Lung (tissue), 11 donors: ENCODE measurements at regions not wholly inside any gene's neighbourhood (a gene's known extent, or its start where the extent isn't known, plus 50 kb on each side); places are given as distances from the start of the nearest gene placed in this dataset.

Experiments used
- ATAC-seq: fragments of 200-7000 bp; cut with Tn5 transposase; one replicate; pipeline ENCODE4 v1.9.1; 2020; ENCODE audit warnings: moderate number of reproducible peaks; ENCODE audit not compliant: insufficient read depth, low FRiP score
- DNase-seq, 3 donors: peaks; one replicate each; pipeline ENCODE4 v3.0.0-alpha.2; 2013 to 2017
- H3K27ac ChIP-seq, 2 donors: one replicate each; pipeline ENCODE4 v1.5.1; 2013; ENCODE audit warnings: mild to moderate bottlenecking in 2 of 2, moderate library complexity in 2 of 2, control low read depth in 1 of 2, inconsistent platforms in 1 of 2, low read depth in 1 of 2, low read length in 1 of 2
- H3K27me3 ChIP-seq, 3 donors: one replicate each; pipeline ENCODE4 v1.5.1; 2013; ENCODE audit warnings: low read length in 2 of 3; ENCODE audit not compliant: control insufficient read depth in 3 of 3, insufficient read depth in 3 of 3
- H3K36me3 ChIP-seq, 4 donors: one replicate each; pipeline ENCODE4 v1.5.1; 2013; ENCODE audit warnings: low read length in 4 of 4, mild to moderate bottlenecking in 1 of 4, moderate library complexity in 1 of 4; ENCODE audit not compliant: control insufficient read depth in 4 of 4, insufficient read depth in 4 of 4
- H3K4me1 ChIP-seq, 5 donors: one replicate each; pipeline ENCODE4 v1.5.1; 2013; ENCODE audit warnings: low read length in 5 of 5, mild to moderate bottlenecking in 2 of 5, moderate library complexity in 1 of 5; ENCODE audit not compliant: control insufficient read depth in 5 of 5, insufficient read depth in 5 of 5
- H3K4me3 ChIP-seq: one replicate; pipeline ENCODE4 v1.5.1; 2013; ENCODE audit warnings: mild to moderate bottlenecking, control low read depth, moderate library complexity
- H3K9ac ChIP-seq, 2 donors: one replicate each; pipeline ENCODE4 v1.5.1; 2013; ENCODE audit warnings: low read length in 2 of 2, control low read depth in 1 of 2; ENCODE audit not compliant: insufficient read depth in 1 of 2
- H3K9me3 ChIP-seq, 4 donors: one replicate each; pipeline ENCODE4 v1.5.1; 2013; ENCODE audit warnings: low read length in 3 of 4, mild to moderate bottlenecking in 1 of 4, moderate library complexity in 1 of 4; ENCODE audit not compliant: control insufficient read depth in 4 of 4, insufficient read depth in 3 of 4
- CTCF ChIP-seq: IDR thresholded peaks from 2 replicates; pipeline ENCODE4 v1.5.1; 2012; ENCODE audit warnings: mild to moderate bottlenecking; ENCODE audit errors: control extremely low read depth, extremely low read depth
- WGBS, 2 donors: extraction: QIAGEN DNeasy Blood & Tissue Kit; methylation state at CpG; one replicate each; pipeline ENCODE4 v1.1.7; 2013; 5-methylcytosine and 5-hydroxymethylcytosine counted together
- donor health status: control.
- donor health status: control.
- donor health status: Bipolar disorder and iron deficiency.
- donor health status: healthy.
- donor health status: DM: yes; HTN: yes; CAD: no.

- H3K27ac ChIP-seq = no peak overlapping the region
- DNase-seq = no peak
These were observed 164.3 kb upstream of the PODXL start for GRCh38 chr7:131720703-131721102.

GRCh38 chr7:131717181-131717580 lies 160.8 kb upstream of the PODXL start:
- no peak for TF ChIP-seq CTCF
- DNase-seq = no peak

More at GRCh38 chr7:131720703-131721102, 164.3 kb upstream of the PODXL start:
- H3K4me3 ChIP-seq = no peak overlapping the region
- ATAC-seq = no peak
- H3K36me3 ChIP-seq = no peaks in the 10 kb centered on the region
- peaks cover 0 to 5% (median 2%) of the 10 kb centered on the region in 3 donors for H3K27me3 ChIP-seq
- no peak overlapping the region for H3K9ac ChIP-seq
- WGBS, 2 donors = 49 to 87% methylated on average over 2 of the region's 2 CpGs
- H3K9me3 ChIP-seq = peaks cover 0 to 2% (median 0%) of the 10 kb centered on the region in 4 donors
- no peaks in the 10 kb centered on the region for H3K4me1 ChIP-seq
- no peak for TF ChIP-seq CTCF

GRCh38 chr7:131699323-131699722 lies 142.9 kb upstream of the PODXL start:
- ATAC-seq (no peak), DNase-seq (no peak)
- Histone ChIP-seq H3K36me3 (no peaks in the 10 kb centered on the region), H3K4me3 (no peak overlapping the region), H3K9me3 (peaks cover 0 to 3% (median 1%) of the 10 kb centered on the region in 4 donors), H3K27ac (no peak overlapping the region), H3K27me3 (no peaks in the 10 kb centered on the region), H3K9ac (no peak overlapping the region), H3K4me1 (no peaks in the 10 kb centered on the region)
- TF ChIP-seq CTCF = no peak
- WGBS, 2 donors = 93 to 95% methylated on average over 1 of the region's 1 CpG

More at GRCh38 chr7:131717181-131717580, 160.8 kb upstream of the PODXL start:
- Histone ChIP-seq H3K4me1 (no peaks in the 10 kb centered on the region), H3K27me3 (peaks cover 0 to 2% (median 0%) of the 10 kb centered on the region in 3 donors), H3K4me3 (no peak overlapping the region), H3K9me3 (peaks cover 0 to 4% (median 0%) of the 10 kb centered on the region in 4 donors), H3K36me3 (no peaks in the 10 kb centered on the region), H3K27ac (no peak overlapping the region), H3K9ac (no peak overlapping the region)
- 78 to 93% methylated on average over 3 of the region's 3 CpGs for WGBS, 2 donors
- no peak for ATAC-seq
